Stomach smooth muscle (tissue), 2 donors: ENCODE measurements at regions not wholly inside any gene's neighbourhood (a gene's known extent, or its start where the extent isn't known, plus 50 kb on each side); places are given as distances from the start of the nearest gene placed in this dataset.

Source experiments
- H3K27ac ChIP-seq: one replicate; pipeline ENCODE4 v1.7.0; 2013; ENCODE audit warnings: mild to moderate bottlenecking, low read length, inconsistent platforms
- H3K27me3 ChIP-seq, 2 donors: one replicate each; pipeline ENCODE4 v1.7.0; 2013; ENCODE audit warnings: low read length in 2 of 2; ENCODE audit not compliant: insufficient read depth in 2 of 2, control insufficient read depth in 1 of 2
- H3K36me3 ChIP-seq, 2 donors: one replicate each; pipeline ENCODE4 v1.7.0; 2013; ENCODE audit warnings: low read length in 2 of 2; ENCODE audit not compliant: control insufficient read depth in 2 of 2, insufficient read depth in 2 of 2
- H3K4me1 ChIP-seq: one replicate; pipeline ENCODE4 v1.7.0; 2013; ENCODE audit warnings: low read length; ENCODE audit not compliant: control insufficient read depth, insufficient read depth
- H3K4me3 ChIP-seq, 2 donors: one replicate each; pipeline ENCODE4 v1.7.0; 2013; ENCODE audit warnings: low read length in 2 of 2
- H3K9ac ChIP-seq, 2 donors: one replicate each; pipeline ENCODE4 v1.7.0; 2013; ENCODE audit warnings: low read length in 2 of 2, mild to moderate bottlenecking in 1 of 2
- H3K9me3 ChIP-seq, 2 donors: one replicate each; pipeline ENCODE4 v1.7.0; 2013; ENCODE audit warnings: low read length in 2 of 2; ENCODE audit not compliant: control insufficient read depth in 2 of 2
- donor health status: healthy.
- donor health status: Pancreatic carcinoma.

DNA sequence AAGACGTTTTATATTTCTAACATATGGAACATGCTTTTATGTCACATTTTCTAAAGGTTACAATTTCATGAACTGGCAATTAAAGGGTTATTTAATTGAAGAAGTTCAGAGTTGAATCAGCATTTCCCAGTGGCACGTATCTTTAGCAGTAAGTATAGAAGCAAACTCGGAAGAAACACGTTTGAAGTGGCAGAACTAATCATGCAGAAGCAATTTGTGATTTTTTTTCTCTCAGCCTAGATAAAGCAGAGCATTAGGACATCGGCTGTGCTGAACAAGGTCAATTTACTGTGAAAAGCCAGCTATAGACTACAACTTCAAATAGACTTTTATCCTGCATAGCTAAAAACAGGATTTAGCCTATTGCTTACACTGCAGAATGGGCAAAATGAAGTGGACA lies 104.7 kb downstream of the ISL1 start:
- Histone ChIP-seq H3K9me3 (no peaks in the 10 kb centered on the region), H3K4me3 (no peak overlapping the region), H3K9ac (no peak overlapping the region), H3K27ac (no peak overlapping the region), H3K27me3 (no peaks in the 10 kb centered on the region), H3K36me3 (no peaks in the 10 kb centered on the region), H3K4me1 (no peaks in the 10 kb centered on the region)

DNA sequence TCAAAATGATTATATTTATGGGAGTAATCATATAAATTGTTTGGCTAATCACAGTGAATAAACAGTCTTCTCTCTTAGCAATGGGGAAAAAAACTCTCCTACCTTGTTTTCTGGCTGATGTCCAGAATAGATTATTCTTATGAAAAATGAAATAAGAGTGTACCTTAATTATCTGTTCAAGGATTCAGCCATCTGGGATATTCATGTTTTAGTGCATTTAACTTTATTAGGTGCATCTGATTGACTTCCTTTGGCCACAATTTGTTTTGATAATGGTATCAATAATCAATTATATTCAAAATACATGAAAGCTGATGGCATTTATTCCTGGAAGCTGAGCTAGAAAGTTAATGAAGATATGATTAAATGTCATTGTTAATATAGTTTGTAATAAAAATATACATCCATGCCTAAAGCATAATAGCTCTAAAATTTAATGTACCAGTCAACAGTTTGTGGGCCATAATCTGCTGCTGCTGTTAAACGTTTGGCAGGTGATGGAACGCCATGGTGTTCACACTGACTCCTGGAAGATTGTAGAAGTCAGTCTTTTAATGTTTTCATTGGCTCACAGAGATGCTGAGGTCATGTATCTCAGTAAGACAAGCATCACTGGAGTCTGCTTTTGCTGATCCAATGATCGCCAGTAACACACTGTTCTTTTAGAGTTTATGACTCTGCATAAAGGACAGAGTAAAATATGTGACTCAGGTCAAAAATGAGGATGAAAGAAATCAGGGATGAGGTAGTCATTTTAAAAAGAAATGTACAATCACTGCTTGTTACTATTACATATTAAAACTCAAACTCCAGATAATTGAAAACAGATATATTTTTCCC lies 105.8 kb downstream of the ISL1 start:
- Histone ChIP-seq H3K4me1 (no peaks in the 10 kb centered on the region), H3K27me3 (no peaks in the 10 kb centered on the region), H3K36me3 (no peaks in the 10 kb centered on the region), H3K4me3 (no peak overlapping the region), H3K9ac (no peak overlapping the region), H3K9me3 (no peaks in the 10 kb centered on the region), H3K27ac (no peak overlapping the region)

GRCh38 chr5:51494821-51495220 lies 111.6 kb downstream of the ISL1 start:
- Histone ChIP-seq H3K4me1 (no peaks in the 10 kb centered on the region), H3K27me3 (no peaks in the 10 kb centered on the region), H3K36me3 (no peaks in the 10 kb centered on the region), H3K4me3 (no peak overlapping the region), H3K9ac (no peak overlapping the region), H3K9me3 (no peaks in the 10 kb centered on the region), H3K27ac (no peak overlapping the region)

DNA sequence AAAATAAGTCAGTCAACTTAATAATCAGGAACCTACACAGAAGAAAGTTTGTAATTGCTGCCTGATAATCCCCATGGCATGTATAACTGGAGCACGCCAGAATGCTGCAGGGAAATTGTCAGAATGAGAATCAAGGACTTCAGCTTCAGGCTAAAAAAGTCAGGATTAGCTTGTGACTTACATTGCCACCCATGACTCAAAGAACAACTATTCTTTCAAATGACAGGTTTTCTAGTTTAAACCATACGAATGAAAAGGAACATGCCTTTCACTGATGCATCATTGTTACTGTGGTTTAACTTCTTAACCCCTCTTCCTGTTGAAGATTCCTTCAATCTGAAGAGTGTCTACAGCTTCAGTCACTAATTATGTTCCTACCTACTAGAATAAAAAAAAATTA lies 112.4 kb downstream of the ISL1 start:
- H3K4me1 ChIP-seq: no peaks in the 10 kb centered on the region
- H3K9ac ChIP-seq: no peak overlapping the region
- no peak overlapping the region for H3K4me3 ChIP-seq
- no peaks in the 10 kb centered on the region for H3K27me3 ChIP-seq
- H3K9me3 ChIP-seq: no peaks in the 10 kb centered on the region
- H3K27ac ChIP-seq: no peak overlapping the region
- no peaks in the 10 kb centered on the region for H3K36me3 ChIP-seq

DNA sequence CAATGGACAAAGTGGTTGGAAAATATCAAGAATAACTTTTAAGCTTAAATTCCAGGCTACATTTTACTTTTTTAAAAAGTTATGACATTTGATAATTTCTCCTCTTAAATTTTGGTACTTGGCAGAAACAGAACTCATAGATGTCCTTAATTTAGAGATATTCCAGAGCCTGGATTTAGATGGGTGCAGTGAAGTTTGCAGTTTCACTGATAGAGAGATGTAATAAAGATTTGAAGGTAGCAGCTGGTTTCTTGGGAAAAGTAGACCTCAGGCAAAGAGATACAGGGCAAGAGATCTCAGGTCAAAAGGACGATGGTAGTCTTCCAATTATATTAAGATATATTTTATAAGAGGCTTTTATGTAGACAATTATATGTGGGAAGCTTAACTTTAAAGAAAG lies 134.6 kb downstream of the ISL1 start:
- no peak overlapping the region for H3K4me3 ChIP-seq
- H3K9ac ChIP-seq: no peak overlapping the region
- H3K27ac ChIP-seq: no peak overlapping the region
- H3K36me3 ChIP-seq: no peaks in the 10 kb centered on the region
- no peaks in the 10 kb centered on the region for H3K4me1 ChIP-seq
- H3K27me3 ChIP-seq: no peaks in the 10 kb centered on the region
- no peaks in the 10 kb centered on the region for H3K9me3 ChIP-seq

GRCh38 chr5:51518607-51519006 lies 135.4 kb downstream of the ISL1 start:
- no peaks in the 10 kb centered on the region for H3K27me3 ChIP-seq
- no peak overlapping the region for H3K27ac ChIP-seq
- no peaks in the 10 kb centered on the region for H3K9me3 ChIP-seq
- H3K9ac ChIP-seq: peak overlapping the region in 1 of 2 donors; percentile 43
- H3K36me3 ChIP-seq: no peaks in the 10 kb centered on the region
- no peaks in the 10 kb centered on the region for H3K4me1 ChIP-seq
- H3K4me3 ChIP-seq: peak overlapping the region in 1 of 2 donors; percentile 38

DNA sequence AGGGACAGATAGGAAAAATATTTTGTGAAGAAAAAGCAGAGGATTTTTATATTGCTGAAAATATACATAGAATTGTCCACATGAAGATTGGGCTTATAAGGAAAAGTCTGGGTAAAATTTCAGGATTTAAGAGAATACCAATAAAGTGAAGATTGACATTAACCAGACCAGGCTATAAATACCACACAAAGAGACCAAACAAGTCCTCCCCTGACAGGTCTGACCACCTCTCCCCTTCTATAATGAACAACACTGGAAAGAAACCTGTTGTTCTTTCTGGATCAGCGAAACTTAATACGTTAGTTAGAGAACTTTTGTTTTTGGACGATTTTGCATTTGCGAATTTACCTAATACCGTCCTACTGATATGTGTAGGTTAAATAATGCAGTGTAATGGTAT lies 138.3 kb downstream of the ISL1 start:
- Histone ChIP-seq H3K27ac (no peak overlapping the region), H3K9me3 (no peaks in the 10 kb centered on the region), H3K36me3 (no peaks in the 10 kb centered on the region), H3K27me3 (no peaks in the 10 kb centered on the region), H3K4me3 (no peak overlapping the region), H3K9ac (no peak overlapping the region), H3K4me1 (no peaks in the 10 kb centered on the region)

DNA sequence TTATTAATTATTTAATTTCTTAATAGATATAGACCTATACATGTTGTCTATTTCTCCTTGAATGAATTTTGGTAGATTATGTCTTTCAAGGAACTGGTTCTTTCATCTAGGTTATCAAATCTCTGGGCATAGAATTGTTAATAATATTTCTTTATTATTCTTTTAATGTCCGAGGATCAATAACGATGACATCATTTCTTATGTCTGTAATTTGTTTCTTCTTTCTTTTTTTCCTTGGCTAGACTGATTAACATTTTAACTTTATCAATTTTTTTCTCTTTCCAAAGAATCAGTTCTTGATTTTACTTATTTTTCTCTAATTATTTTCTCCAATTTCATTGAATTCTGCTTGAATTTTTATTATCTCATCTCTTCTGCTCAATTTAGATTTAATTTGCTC lies 156.0 kb downstream of the ISL1 start:
- H3K27ac ChIP-seq: no peak overlapping the region
- H3K36me3 ChIP-seq: no peaks in the 10 kb centered on the region
- H3K9ac ChIP-seq: no peak overlapping the region
- H3K4me1 ChIP-seq: no peaks in the 10 kb centered on the region
- no peak overlapping the region for H3K4me3 ChIP-seq
- H3K27me3 ChIP-seq: no peaks in the 10 kb centered on the region
- peaks cover 4 to 6% of the 10 kb centered on the region in 2 donors for H3K9me3 ChIP-seq

DNA sequence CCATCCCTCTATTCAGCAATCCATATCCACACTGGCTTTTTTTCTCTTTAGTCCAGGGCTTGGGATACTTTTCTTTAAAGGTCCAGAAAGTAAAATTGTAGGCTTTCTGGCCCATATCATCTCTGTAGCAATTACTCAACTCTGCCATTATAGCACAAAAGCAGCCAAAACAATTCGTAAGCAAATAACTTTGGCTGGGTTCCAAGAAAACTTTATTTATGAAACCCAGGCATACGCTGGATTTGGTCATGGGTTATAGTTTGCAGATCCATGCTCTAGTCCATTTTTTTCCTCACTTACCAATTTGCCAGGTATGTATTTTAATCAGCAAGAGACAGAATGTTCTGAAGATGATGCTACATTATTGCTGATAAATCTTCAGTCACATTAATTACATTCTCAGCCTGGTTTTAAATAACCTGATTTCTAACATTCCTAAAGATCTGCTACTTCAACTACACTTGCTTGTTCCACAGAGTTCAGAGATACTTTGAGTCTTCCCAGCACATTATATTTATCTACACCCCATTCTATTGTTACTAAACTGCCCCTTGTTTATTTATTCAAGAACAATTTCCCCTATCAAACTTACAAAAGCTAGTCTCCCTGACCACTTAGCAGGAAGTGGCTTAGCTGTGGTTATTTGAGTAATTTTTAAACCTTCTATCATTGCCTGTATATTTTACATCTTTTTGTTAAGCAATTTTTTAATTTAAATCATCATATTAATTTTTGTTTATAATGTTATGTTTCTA lies 161.0 kb downstream of the ISL1 start:
- Histone ChIP-seq H3K4me3 (no peak overlapping the region), H3K9me3 (no peaks in the 10 kb centered on the region), H3K9ac (no peak overlapping the region), H3K36me3 (no peaks in the 10 kb centered on the region), H3K27ac (no peak overlapping the region), H3K27me3 (no peaks in the 10 kb centered on the region), H3K4me1 (no peaks in the 10 kb centered on the region)

GRCh38 chr5:51556833-51557232 lies 173.6 kb downstream of the ISL1 start:
- H3K27ac ChIP-seq: no peak overlapping the region
- no peaks in the 10 kb centered on the region for H3K27me3 ChIP-seq
- H3K9me3 ChIP-seq: no peaks in the 10 kb centered on the region
- no peaks in the 10 kb centered on the region for H3K4me1 ChIP-seq
- no peak overlapping the region for H3K4me3 ChIP-seq
- no peak overlapping the region for H3K9ac ChIP-seq
- H3K36me3 ChIP-seq: no peaks in the 10 kb centered on the region

GRCh38 chr5:51558682-51559081 lies 175.4 kb downstream of the ISL1 start:
- no peaks in the 10 kb centered on the region for H3K4me1 ChIP-seq
- no peaks in the 10 kb centered on the region for H3K27me3 ChIP-seq
- no peaks in the 10 kb centered on the region for H3K36me3 ChIP-seq
- H3K27ac ChIP-seq: no peak overlapping the region
- no peak overlapping the region for H3K4me3 ChIP-seq
- H3K9ac ChIP-seq: no peak overlapping the region
- H3K9me3 ChIP-seq: no peaks in the 10 kb centered on the region
